K562 (cell line): ENCODE measurements at regions not wholly inside any gene's neighbourhood (a gene's known extent, or its start where the extent isn't known, plus 50 kb on each side); places are given as distances from the start of the nearest gene placed in this dataset.

Source experiments
- ATAC-seq: fragments of 200-7000 bp; cut with Tn5 transposase; 3 replicates; pipeline ENCODE4 v1.9.1; 2020; ENCODE audit warnings: moderate library complexity
- BruUV-seq: library from RNA; stranded (reverse); fragments of 400-500 nt; replicated peaks from 2 replicates; lab custom pipeline; 2021; lab: Mats Ljungman, UMichigan
- CTCF ChIA-PET: fragments of 300-600 bp; formaldehyde crosslinking; extraction: SDS; loops from one replicate; lab custom pipeline; 2021; ENCODE audit warnings: low intra/inter-chr PET ratio; lab: Yijun Ruan, JAX
- POLR2A ChIA-PET: fragments of 300-600, 350-650 bp; sonication (Branson Sonifier 250); formaldehyde crosslinking; extraction: SDS; loops from one replicate; lab custom pipeline; 2021; ENCODE audit warnings: antibody characterized with exemption, inconsistent platforms; lab: Yijun Ruan, JAX
- DNase-seq, 4 experiments: peaks; one replicate each; pipeline versions ENCODE4 v3.0.0 to v3.0.0-alpha.2; 2011 to 2018; ENCODE audit warnings: low spot score in 3 of 4, mixed read lengths in 3 of 4; ENCODE audit errors: extremely low read depth in 1 of 4
- FAIRE-seq: peaks from 2 replicates; lab custom pipeline; 2011; peaks lifted over from hg19 to GRCh38; lab: Jason Lieb, UNC
- H2AFZ ChIP-seq: 2 replicates; pipeline ENCODE4 v1.6.0; 2011; ENCODE audit warnings: low read depth, low read length, control low read depth, inconsistent platforms
- H3K27ac ChIP-seq: fragments of 200-600 bp; 3 replicates; pipeline ENCODE4 v1.8.0; 2011; ENCODE audit warnings: low read depth, mild to moderate bottlenecking, control low read depth, inconsistent platforms, low read length, moderate library complexity, mixed read lengths; ENCODE audit errors: extremely low read depth
- H3K27me3 ChIP-seq, 2 experiments: fragments of 300-600 bp in 1 of 2; 2 replicates in 1 of 2; 3 replicates in 1 of 2; pipeline versions ENCODE4 v1.6.0 to v1.8.0; 2011; ENCODE audit warnings: inconsistent platforms in 2 of 2, low read length in 2 of 2, mild to moderate bottlenecking in 1 of 2, mixed read lengths in 1 of 2, moderate library complexity in 1 of 2; ENCODE audit not compliant: control insufficient read depth in 2 of 2, insufficient read depth in 2 of 2
- H3K36me3 ChIP-seq: fragments of 300-600 bp; 3 replicates; pipeline ENCODE4 v1.8.0; 2011; ENCODE audit warnings: mild to moderate bottlenecking, low read length, inconsistent platforms; ENCODE audit not compliant: control insufficient read depth, insufficient read depth
- H3K4me1 ChIP-seq, 2 experiments: fragments of 200-600 bp in 1 of 2; replicated peaks in 1 of 2; 2 replicates in 1 of 2; 3 replicates in 1 of 2; pipeline versions ENCODE4 v1.5.1 to v1.8.0; 2011; ENCODE audit warnings: inconsistent platforms in 2 of 2, low read length in 2 of 2, mild to moderate bottlenecking in 1 of 2, mixed read lengths in 1 of 2, moderate library complexity in 1 of 2; ENCODE audit not compliant: control insufficient read depth in 2 of 2, insufficient read depth in 2 of 2
- H3K4me2 ChIP-seq: 2 replicates; pipeline ENCODE4 v1.6.1; 2011; ENCODE audit warnings: low read length, control low read depth, inconsistent platforms, mixed read lengths; ENCODE audit not compliant: insufficient read depth
- H3K4me3 ChIP-seq: fragments of 200-600 bp; sonication (generic), shearing (Covaris generic); 2 replicates; pipeline ENCODE4 v1.5.1; 2016; ENCODE audit warnings: control low read depth, inconsistent platforms
- H3K79me2 ChIP-seq: fragments of 200-600 bp; 3 replicates; pipeline ENCODE4 v1.8.0; 2011; ENCODE audit warnings: low read length, inconsistent platforms; ENCODE audit not compliant: control insufficient read depth, insufficient read depth
- H3K9ac ChIP-seq, 2 experiments: 2 replicates each; pipeline versions ENCODE4 v1.6.0 to v1.6.1; 2011; ENCODE audit warnings: low read depth in 2 of 2, low read length in 2 of 2, control low read depth in 1 of 2, inconsistent platforms in 1 of 2, mild to moderate bottlenecking in 1 of 2, mixed read lengths in 1 of 2; ENCODE audit not compliant: insufficient read depth in 1 of 2
- H3K9me1 ChIP-seq: one replicate; pipeline ENCODE4 v1.6.0; 2011; ENCODE audit warnings: inconsistent platforms, mild to moderate bottlenecking, low read length, moderate library complexity; ENCODE audit not compliant: control insufficient read depth, insufficient read depth
- H3K9me3 ChIP-seq: replicated peaks from 2 replicates; pipeline ENCODE4 v1.5.1; 2011; ENCODE audit warnings: low read depth, low read length, inconsistent platforms; ENCODE audit not compliant: control insufficient read depth, insufficient read depth
- H4K20me1 ChIP-seq: replicated peaks from 2 replicates; pipeline ENCODE4 v1.6.1; 2011; ENCODE audit warnings: low read length, inconsistent platforms, mixed read lengths; ENCODE audit not compliant: control insufficient read depth, insufficient read depth
- ADNP ChIP-seq: fragments of 200-800 bp; sonication (Bioruptor generic); IDR thresholded peaks from 2 replicates; pipeline ENCODE4 v1.6.1; 2016; ENCODE audit warnings: missing genetic modification characterization, missing compliant biosample characterization
- DIDO1 ChIP-seq: fragments of 450-650 bp; IDR thresholded peaks from 2 replicates; pipeline ENCODE4 v1.6.1; 2016; ENCODE audit warnings: low read depth, missing biosample characterization, missing genetic modification characterization
- JUN ChIP-seq, 2 experiments: sonication (generic) in 1 of 2; formaldehyde crosslinking in 1 of 2; IDR thresholded peaks; 2 replicates each; pipeline versions ENCODE4 v1.6.1 to v1.8.0; 2012 to 2022; ENCODE audit warnings: borderline replicate concordance in 2 of 2, mild to moderate bottlenecking in 2 of 2, improper control_type of control experiment in 1 of 2, low read depth in 1 of 2, low read length in 1 of 2, missing genetic modification reagents in 1 of 2
- NEUROD1 ChIP-seq: fragments of 150-350 bp; IDR thresholded peaks from 2 replicates; pipeline ENCODE4 v1.6.1; 2014; ENCODE audit warnings: borderline replicate concordance, low read length, low read depth; ENCODE audit not compliant: partially characterized antibody
- NFRKB ChIP-seq: fragments of 450-650 bp; IDR thresholded peaks from 2 replicates; pipeline ENCODE4 v1.6.1; 2016; ENCODE audit warnings: low read depth
- PRMT5 ChIP-seq: sonication (generic); formaldehyde crosslinking; IDR thresholded peaks from 2 replicates; pipeline ENCODE4 v1.5.0; 2020; ENCODE audit warnings: missing genetic modification reagents
- SMAD2 ChIP-seq: fragments of 150-350 bp; IDR thresholded peaks from 2 replicates; pipeline ENCODE4 v1.6.1; 2014; ENCODE audit warnings: low read depth, mild to moderate bottlenecking, low read length
- TRIM28 ChIP-seq: fragments of 450-650 bp; IDR thresholded peaks from 2 replicates; pipeline ENCODE4 v1.6.1; 2017
- U2AF2 ChIP-seq: fragments of 200-400 bp; formaldehyde crosslinking; optimal IDR thresholded peaks from 2 replicates; pipeline ENCODE3; 2017; ENCODE audit warnings: low read depth, mild to moderate bottlenecking, low read length
- ZC3H8 ChIP-seq: fragments of 450-650 bp; IDR thresholded peaks from 2 replicates; pipeline ENCODE4 v1.6.1; 2017
- ZNF445 ChIP-seq: fragments of 250-450 bp; sonication (Bioruptor Pico); IDR thresholded peaks from 2 replicates; pipeline ENCODE4 v1.4.0; 2020; ENCODE audit warnings: low read depth, mild to moderate bottlenecking, moderate library complexity
- ZNF695 ChIP-seq: fragments of 450-650 bp; formaldehyde crosslinking; IDR thresholded peaks from 2 replicates; pipeline ENCODE4 v1.4.0; 2020; ENCODE audit warnings: mild to moderate bottlenecking, moderate library complexity
- ZNF707 ChIP-seq: fragments of 250-450 bp; sonication (Bioruptor Pico); conservative IDR thresholded peaks from 2 replicates; pipeline ENCODE4 v1.8.0; 2022; ENCODE audit warnings: inconsistent platforms, mild to moderate bottlenecking, moderate library complexity
- WGBS: fragments of 100-300 bp; shearing (Covaris generic); methylation state at CpG from one replicate; pipeline ENCODE4 v1.1.6; 2016; ENCODE audit warnings: low coverage, mixed read lengths; ENCODE audit not compliant: insufficient coverage; ENCODE audit errors: missing lambda C conversion rate; 5-methylcytosine and 5-hydroxymethylcytosine counted together
- in situ Hi-C: fragments of 300-500 bp; cut with MboI; formaldehyde crosslinking; loops from 4 replicates; pipeline ENCODE4 v1.15.0; 2018; ENCODE audit warnings: inconsistent platforms, mixed read lengths
- intact Hi-C: fragments of 100-400 bp; cut with micrococcal nuclease; formaldehyde crosslinking; loops from 2 replicates; pipeline ENCODE4 v1.14.2; 2022
- TF ChIP-seq, protein P1 (sequence below): sonication (generic); formaldehyde crosslinking; IDR thresholded peaks from 2 replicates; pipeline ENCODE4 v1.8.1; 2023; ENCODE audit warnings: mild to moderate bottlenecking, missing genetic modification reagents
- TF ChIP-seq, protein P2 (sequence below): fragments of 250-450 bp; sonication (Bioruptor Pico); IDR thresholded peaks from 2 replicates; pipeline ENCODE4 v1.5.0; 2020; ENCODE audit warnings: mild to moderate bottlenecking

DNA sequence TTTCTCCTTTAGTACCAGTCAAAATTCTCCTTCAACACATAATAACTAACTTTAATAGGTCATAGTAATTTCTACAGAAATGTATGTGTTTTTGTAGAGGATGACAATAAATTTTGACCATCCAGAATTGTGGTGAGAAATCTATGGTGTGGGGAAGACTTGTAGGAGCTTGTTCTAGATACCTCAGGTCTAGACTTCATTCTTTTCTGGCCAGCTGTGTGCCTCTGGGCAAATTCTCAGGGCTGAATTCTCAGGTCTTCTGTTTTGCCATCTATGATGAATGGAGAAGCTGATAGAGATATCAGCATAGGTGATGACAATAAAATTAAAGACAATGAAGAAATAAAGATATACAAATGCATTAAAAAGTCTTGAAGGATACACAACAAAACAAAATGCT is 298.6 kb upstream of the MEF2C start:
- Histone ChIP-seq H3K36me3 (no peaks in the 10 kb centered on the region), H3K27ac (no peak overlapping the region), H3K9me3 (no peaks in the 10 kb centered on the region), H3K79me2 (no peaks in the 10 kb centered on the region), H3K4me3 (no peak overlapping the region), H3K4me1 (no peaks in the 10 kb centered on the region; a peak in 1 of 5 replicates), H3K9me1 (no peaks in the 10 kb centered on the region), H2AFZ (no peak overlapping the region), H4K20me1 (no peaks in the 10 kb centered on the region), H3K4me2 (no peak overlapping the region), H3K9ac (no peak overlapping the region), H3K27me3 (no peaks in the 10 kb centered on the region; a peak in 1 of 5 replicates)
- in situ Hi-C loops (no loop called here), intact Hi-C loops (no loop called here)
- FAIRE-seq (no peak), ATAC-seq (no peak), DNase-seq (no peak)
- TF ChIP-seq TRIM28: no peak
- no peak for TF ChIP-seq U2AF2
- TF ChIP-seq SMAD2: no peak
- BruUV-seq: no TSS peak
- CTCF ChIA-PET: no interaction called here
- POLR2A ChIA-PET: no interaction called here

DNA sequence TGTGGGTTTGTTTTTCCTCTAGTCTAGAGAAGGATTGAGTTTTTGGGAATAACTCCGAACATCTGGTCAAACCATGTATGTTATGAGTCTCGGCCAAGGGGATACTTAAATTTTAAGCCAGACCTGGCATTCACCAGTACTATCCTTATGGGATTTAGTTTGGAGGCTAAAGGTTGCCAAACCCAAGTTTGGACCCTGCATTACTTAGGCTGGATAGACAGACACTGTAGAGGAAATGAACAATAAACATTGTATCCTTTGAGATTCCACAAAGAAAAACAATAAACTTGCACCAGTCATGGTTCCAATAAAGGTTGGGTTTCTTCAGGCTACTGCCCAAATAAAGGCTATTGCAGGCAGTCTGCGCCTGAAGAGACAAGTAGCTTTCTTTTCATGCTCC is 296.7 kb upstream of the MEF2C start:
- ATAC-seq: no peak
- intact Hi-C loops: no loop called here
- CTCF ChIA-PET: no interaction called here
- FAIRE-seq: no peak
- Histone ChIP-seq H2AFZ (no peak overlapping the region), H3K9ac (no peak overlapping the region), H3K9me3 (peaks cover 2% of the 10 kb centered on the region; the same call in 1 of the 2 replicates), H3K4me2 (no peak overlapping the region), H3K36me3 (no peaks in the 10 kb centered on the region), H3K79me2 (no peaks in the 10 kb centered on the region), H3K4me1 (no peaks in the 10 kb centered on the region; a peak in 1 of 5 replicates), H3K27me3 (no peaks in the 10 kb centered on the region; a peak in 1 of 5 replicates), H3K27ac (no peak overlapping the region), H3K9me1 (no peaks in the 10 kb centered on the region), H3K4me3 (no peak overlapping the region), H4K20me1 (no peaks in the 10 kb centered on the region)
- in situ Hi-C loops: no loop called here
- 41% methylated on average over 3 of the region's 3 CpGs for WGBS
- POLR2A ChIA-PET: no interaction called here
- no TSS peak for BruUV-seq
- DNase-seq: no peak
- no peak for TF ChIP-seq NEUROD1
- no peak for TF ChIP-seq DIDO1 (tag)
- no peak for TF ChIP-seq ZNF707 (CRISPR knock-in tag)
- no peak for TF ChIP-seq PRMT5 (CRISPR knock-in tag)
- TF ChIP-seq, protein P1, sequence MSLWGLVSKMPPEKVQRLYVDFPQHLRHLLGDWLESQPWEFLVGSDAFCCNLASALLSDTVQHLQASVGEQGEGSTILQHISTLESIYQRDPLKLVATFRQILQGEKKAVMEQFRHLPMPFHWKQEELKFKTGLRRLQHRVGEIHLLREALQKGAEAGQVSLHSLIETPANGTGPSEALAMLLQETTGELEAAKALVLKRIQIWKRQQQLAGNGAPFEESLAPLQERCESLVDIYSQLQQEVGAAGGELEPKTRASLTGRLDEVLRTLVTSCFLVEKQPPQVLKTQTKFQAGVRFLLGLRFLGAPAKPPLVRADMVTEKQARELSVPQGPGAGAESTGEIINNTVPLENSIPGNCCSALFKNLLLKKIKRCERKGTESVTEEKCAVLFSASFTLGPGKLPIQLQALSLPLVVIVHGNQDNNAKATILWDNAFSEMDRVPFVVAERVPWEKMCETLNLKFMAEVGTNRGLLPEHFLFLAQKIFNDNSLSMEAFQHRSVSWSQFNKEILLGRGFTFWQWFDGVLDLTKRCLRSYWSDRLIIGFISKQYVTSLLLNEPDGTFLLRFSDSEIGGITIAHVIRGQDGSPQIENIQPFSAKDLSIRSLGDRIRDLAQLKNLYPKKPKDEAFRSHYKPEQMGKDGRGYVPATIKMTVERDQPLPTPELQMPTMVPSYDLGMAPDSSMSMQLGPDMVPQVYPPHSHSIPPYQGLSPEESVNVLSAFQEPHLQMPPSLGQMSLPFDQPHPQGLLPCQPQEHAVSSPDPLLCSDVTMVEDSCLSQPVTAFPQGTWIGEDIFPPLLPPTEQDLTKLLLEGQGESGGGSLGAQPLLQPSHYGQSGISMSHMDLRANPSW (CRISPR knock-in tag): no peak
- no peak for TF ChIP-seq ZC3H8
- TF ChIP-seq, protein P2, sequence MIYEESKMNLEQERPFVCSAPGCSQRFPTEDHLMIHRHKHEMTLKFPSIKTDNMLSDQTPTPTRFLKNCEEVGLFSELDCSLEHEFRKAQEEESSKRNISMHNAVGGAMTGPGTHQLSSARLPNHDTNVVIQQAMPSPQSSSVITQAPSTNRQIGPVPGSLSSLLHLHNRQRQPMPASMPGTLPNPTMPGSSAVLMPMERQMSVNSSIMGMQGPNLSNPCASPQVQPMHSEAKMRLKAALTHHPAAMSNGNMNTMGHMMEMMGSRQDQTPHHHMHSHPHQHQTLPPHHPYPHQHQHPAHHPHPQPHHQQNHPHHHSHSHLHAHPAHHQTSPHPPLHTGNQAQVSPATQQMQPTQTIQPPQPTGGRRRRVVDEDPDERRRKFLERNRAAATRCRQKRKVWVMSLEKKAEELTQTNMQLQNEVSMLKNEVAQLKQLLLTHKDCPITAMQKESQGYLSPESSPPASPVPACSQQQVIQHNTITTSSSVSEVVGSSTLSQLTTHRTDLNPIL (CRISPR knock-in tag): no peak
- no peak for TF ChIP-seq JUN (IDR thresholded peaks at IDR 0.05; ENCODE audit: borderline replicate concordance, low read depth, low read length)
- TF ChIP-seq JUN (CRISPR knock-in tag; IDR thresholded peaks at IDR 0.05; ENCODE audit: borderline replicate concordance): no peak
- no peak for TF ChIP-seq ZNF695
- no peak for TF ChIP-seq NFRKB
- TF ChIP-seq ZNF445 (CRISPR knock-in tag): no peak
- TF ChIP-seq ADNP (tag): no peak
